GM04504 (cell line): ENCODE measurements at regions not wholly inside any gene's neighbourhood (a gene's known extent, or its start where the extent isn't known, plus 50 kb on each side); places are given as distances from the start of the nearest gene placed in this dataset.

ENCODE experiments used
- DNase-seq: peaks from one replicate; pipeline ENCODE4 v3.0.0-alpha.2; 2012; ENCODE audit warnings: low read depth

DNA sequence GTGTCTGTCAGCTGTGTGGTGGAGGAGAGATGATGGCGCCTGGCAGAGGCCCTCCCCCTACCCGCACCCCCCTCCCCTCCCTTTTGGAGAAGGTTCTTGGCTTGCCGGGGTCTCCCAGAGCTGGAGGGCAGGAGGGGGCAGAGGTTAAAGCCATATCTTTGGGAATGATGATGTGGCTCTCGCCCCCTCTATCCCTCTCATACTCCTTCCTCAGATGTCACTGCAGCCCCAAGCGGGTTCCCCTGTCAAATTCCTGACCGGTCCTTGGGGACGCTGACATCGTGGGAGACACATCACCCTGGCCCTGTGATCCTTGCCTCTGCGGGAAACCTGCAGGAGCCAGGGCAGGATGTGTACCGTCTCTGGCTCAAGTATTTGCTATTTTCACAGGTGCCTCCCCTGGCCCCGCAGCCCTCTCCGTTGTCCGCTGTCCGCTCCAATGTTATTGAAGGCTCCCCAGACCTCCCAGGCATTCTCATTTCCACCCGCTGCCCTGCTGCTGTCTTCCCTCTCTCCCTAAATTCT lies 109.5 kb downstream of the FOXD1 start:
- no peak for DNase-seq

- DNase-seq: no peak
Measured at GRCh38 chr5:73338256-73339050, 110.1 kb downstream of the FOXD1 start.

GRCh38 chr5:73337586-73338255 lies 110.9 kb downstream of the FOXD1 start:
- no peak for DNase-seq

DNA sequence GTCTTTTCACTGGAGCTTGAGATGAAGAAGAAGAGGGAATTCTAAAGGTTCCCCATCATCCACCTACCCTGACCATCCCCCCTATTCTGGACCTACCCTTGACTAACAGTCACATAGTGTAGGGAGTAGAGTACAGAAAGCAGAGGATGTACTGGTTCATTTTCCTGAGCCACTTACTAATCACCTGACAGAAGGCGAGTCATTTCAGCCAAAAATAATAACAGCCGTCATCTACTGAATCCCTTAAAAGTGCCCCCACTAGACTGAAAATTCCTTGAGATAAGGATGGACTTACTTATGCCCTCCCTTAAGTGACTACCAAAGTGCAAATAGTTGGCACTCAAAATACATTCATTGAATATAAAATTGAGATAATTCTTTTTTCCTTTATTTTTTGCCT lies 112.2 kb downstream of the FOXD1 start:
- DNase-seq: no peak

- DNase-seq: no peak
Measured at GRCh38 chr5:73333944-73334703, 114.5 kb downstream of the FOXD1 start.

DNA sequence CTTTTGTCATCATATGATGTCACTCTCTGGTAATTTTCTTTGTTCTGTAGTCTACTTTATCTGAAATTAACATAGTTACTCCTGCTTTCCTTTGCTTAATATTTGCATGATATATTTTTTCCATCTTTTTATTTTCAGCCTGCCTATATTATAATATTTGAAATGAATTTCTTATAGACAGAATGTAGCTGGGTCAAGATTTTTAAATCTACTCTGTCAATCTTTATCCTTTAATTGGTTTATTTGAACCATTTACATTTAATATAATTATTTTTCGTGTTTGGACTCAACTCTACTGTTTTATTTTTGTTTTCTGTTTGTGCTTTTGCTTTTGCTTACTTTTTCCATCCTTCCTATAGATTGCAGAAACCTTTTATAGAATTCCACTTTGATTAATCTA lies 118.0 kb downstream of the FOXD1 start:
- DNase-seq: no peak

GRCh38 chr5:73328640-73329039 lies 119.9 kb downstream of the FOXD1 start:
- no peak for DNase-seq

DNA sequence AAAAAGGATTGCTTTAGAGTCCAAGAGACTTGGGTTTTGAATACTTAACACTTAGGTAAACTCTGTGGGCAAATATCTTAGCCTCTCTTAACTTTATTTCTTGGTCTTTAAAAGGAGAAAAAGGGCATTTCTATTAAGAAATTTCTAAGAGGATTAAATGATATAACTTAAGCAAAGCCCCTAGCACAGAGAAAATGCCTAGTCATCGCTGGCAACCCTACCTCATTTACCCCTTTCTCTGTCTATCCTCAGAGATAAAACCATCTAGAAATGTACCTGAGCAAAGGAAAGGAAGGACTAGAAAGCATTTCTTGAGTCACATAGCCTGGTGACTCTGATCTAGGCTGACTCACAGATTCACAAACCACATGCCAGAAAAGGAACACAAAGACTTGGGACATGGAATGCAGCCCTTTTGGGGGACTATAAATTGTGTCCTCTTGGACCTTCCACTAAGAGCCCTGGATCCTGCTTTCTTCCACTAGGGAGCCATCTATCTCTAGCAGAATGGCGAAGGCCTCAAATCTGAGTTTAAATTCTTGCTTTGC lies 120.6 kb downstream of the FOXD1 start:
- no peak for DNase-seq

DNA sequence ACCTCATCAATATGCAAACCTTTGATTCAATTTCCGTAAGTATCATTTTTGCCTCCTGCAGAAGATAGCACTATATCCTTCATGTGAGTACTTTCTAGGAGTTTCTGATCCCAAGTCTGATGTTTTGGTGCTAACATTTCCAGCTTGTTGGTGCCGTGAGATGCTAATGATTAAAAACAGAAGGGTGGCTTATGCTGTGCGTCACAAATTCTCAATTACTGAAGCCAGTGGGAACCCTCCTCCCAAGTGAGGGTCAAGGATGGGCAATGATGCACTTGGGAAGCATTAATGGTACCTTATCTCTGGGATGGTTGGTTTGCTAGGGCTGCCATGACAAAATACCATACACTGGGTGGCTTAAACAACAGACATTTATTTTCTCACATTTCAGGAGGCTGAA lies 123.0 kb downstream of the FOXD1 start:
- no peak for DNase-seq

- no peak for DNase-seq
Measured at GRCh38 chr5:73323466-73323865, 125.1 kb downstream of the FOXD1 start.

DNA sequence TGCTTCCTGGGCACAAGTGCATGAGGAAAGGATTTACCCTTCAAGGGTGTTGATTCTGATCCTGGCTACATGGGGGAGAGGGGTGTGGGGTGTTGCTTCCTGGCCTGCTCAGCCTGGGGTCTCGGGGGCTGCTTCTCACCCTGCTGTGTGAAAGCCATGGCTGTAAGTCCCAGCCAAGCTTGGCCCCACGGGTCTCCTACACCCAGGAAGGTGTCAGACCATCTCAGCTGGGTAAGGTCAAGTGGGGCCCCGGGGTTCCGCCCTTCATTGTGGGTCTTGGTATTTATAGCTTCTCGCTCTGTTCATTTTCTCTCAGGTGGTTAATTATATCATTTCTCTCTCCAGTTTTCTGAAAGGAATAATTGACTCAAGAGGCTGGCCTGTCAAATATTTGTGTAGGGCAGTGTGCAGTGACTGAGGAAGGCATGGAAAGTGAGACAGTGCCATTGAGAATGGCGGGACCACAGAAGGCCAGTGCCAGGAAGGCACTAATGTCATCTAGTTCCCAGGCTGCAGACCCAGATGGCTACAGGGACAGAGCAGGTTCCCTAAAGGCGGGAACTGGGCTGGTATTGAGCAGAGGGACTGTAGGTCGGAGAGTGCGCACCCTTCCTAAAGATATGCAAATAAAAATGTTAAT lies 126.0 kb downstream of the FOXD1 start:
- DNase-seq: no peak

DNA sequence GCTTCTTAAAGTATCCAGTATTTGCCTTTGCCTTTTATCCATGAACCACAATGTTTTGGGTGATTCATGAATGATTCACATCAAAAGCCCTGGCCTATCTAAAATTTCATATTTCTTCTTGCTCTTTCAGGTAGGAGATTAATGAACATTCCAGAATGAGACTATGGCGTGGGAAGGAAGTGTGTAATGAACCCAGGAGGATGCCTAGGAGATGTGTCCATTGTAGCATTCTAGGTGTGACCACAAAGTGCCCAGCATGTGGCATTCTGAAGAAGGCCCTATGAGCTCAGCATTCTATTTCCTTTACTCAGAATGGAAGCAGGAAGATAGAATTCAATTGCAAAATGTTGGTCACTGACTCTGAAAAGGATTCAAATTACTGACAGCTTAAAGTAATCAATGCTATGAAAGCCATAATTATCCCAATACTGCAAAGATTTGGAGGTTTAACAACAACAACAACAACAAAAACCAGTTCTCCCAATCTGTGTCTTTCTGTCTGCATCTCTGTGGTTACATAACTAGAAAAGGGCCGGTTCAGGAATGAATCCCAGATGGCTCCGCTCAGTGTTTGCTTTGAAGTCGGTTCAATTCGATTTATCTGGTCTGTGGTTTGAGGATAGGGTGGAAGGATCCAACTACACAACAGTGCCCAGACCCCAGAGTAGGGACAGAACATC lies 126.7 kb downstream of the FOXD1 start:
- peak; percentile 74 for DNase-seq

DNA sequence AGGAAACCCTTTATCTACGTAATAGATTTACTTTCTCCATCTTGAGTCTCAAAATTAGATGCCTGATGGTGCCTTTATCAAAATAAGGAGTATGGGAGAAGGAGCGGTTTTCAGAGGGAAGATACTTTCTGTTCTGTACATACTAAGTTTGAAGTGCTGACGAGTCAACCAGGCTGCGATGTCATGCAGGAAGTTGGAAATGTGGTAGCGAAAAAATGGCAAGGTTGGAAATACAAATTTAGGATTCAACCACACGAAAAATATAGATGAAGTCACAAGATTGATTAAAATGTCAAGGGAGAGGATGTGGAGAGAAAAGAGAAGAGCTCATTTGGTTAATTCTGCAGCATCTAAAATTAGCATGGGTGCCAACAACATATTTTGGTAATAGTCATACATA lies 129.5 kb downstream of the FOXD1 start:
- no peak for DNase-seq

DNA sequence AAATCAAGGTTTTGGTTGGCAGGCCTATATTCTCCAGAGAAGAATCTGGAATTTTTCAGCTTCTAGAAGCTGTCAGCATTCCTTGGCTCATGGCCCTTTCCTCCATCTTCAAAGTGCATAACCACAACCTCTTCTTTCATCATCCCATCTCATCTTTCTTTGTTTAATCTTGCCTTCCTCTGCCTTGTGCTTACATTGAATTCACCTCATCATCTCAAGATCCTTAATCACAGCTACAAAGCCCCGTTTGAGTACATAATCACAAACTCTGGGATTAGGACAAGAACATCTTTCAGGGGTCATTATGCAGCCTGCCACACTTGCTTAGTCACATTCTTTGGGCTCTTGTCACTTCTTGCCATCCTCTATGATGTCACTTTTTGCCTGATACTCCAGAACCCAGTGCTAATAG lies 130.3 kb downstream of the FOXD1 start:
- no peak for DNase-seq

GRCh38 chr5:73317523-73317922 lies 131.1 kb downstream of the FOXD1 start:
- no peak for DNase-seq

DNA sequence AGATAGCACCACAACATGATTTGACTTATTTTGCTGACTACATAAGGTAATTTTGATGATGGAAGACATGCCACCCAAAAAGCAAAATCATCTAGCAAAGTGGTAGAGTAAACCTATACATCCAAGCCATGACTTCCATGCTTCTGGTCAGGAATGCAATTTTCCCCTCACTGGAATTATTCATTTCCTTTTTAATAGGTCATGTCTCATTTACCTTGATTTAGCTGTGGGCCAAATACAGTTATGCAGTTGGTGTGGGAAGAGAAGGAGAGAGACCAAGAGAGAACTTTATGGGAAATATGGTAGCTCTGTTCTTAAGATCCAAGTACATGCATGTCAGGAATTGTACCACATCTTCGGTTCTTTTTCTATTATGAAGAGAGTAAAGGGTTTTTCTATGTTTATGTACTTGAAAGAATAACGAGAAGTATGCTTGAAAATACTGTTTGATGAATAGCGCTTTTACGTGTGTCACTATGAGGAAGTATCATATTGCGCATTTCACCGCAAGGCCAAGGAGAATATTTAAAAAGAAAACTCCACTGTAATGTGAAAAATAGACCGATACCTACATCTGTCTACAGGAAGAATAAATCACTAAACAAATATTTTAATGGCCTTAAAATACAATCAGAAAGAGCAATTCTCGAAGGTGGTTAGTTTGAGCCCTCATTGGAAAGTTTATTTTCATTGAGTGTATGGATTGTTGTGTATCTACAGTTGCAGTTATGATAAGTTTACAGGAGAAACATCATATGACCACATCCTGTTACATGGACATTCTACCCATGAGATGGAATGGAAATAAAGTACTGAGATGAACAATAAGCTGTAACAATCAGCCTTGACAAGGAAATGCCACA lies 134.0 kb downstream of the FOXD1 start:
- DNase-seq: no peak

DNA sequence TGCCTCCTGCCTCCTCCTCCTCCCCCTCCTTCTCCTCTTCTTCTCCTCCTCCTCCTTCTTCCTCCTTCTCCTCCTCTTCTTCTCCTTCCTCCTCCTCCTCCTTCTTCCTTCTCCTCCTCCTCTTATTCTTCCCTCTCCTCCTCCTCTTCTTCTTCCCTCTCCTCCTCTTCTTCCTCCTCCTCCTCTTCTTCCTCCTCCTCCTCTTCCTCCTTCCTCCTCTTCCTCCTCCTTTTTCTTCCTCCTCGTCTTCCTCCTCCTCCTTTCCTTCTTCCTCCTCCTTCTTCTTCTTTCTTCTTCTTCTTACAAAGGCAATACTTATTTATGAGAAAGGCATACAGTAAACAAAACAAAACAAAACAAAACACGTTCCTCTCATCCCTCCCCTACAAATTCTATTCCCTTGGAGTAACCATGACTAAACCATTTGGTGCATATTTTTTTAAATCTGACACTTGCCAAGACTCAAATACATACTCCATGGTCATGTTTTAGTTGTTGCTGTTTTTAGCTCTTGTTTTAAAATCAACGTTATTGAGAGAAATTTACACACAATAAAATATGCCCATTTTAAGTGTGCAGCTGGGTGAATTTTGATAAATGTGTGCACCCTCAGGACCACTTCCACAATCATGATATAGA lies 135.6 kb downstream of the FOXD1 start:
- no peak for DNase-seq

DNA sequence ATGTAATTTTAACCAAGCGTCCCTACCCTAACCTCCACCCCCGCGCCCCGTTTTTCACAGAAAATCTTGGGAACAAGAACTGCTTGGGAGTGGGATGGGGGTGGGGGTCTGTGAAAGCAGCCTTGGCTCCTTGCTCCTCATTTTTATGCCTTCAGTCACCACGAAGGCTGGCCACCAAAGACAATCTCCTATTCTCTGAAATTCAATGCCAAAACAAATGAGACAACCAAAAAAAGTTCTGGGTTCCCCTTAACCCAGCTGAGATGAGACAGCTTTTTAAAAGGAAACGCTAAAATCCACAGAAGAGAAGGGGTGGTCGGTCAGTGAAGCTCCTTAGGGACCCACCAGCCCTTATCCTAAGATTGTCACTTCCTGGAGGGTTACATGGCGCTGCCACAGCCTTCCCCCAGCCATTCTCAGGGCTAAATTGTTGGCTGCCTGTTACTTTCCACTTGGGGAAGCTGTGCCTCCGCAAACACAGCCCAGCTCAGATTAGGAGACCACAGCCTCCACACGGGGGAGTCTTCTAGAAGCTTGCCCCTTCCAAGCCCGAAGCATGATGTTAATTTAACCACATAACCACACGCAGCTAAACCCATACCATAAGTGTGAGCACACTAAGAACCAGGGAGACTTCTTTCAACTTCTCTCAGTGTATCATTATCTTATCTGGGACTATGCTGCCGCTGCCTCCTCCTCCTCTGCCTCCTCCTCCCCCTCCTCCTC lies 136.3 kb downstream of the FOXD1 start:
- no peak for DNase-seq
